Neural progenitor cell (in vitro differentiated cells): ENCODE measurements at regions not wholly inside any gene's neighbourhood (a gene's known extent, or its start where the extent isn't known, plus 50 kb on each side); places are given as distances from the start of the nearest gene placed in this dataset.

ENCODE experiments used
- DNase-seq: peaks from one replicate; pipeline ENCODE4 v3.0.0-alpha.2; 2016; ENCODE audit warnings: low spot score
- H2AFZ ChIP-seq: fragments of 200-600 bp; sonication (generic); replicated peaks from 2 replicates; pipeline ENCODE4 v1.6.1; 2016; ENCODE audit warnings: antibody characterized with exemption
- H3F3A ChIP-seq: fragments of 200-600 bp; sonication (generic); 2 replicates; pipeline ENCODE4 v1.6.1; 2016; ENCODE audit warnings: antibody characterized with exemption, low read depth
- H3K27ac ChIP-seq: fragments of 200-600 bp; sonication (generic); 2 replicates; pipeline ENCODE4 v1.5.1; 2016; ENCODE audit warnings: mild to moderate bottlenecking
- H3K27me3 ChIP-seq: fragments of 200-600 bp; sonication (generic); 2 replicates; pipeline ENCODE4 v1.6.1; 2016; ENCODE audit warnings: mild to moderate bottlenecking, moderate library complexity
- H3K36me3 ChIP-seq: fragments of 200-600 bp; sonication (generic); 2 replicates; pipeline ENCODE4 v1.5.1; 2016
- H3K4me1 ChIP-seq: fragments of 200-600 bp; sonication (generic); 2 replicates; pipeline ENCODE4 v1.6.1; 2016; ENCODE audit warnings: mixed run types
- H3K4me2 ChIP-seq: fragments of 200-600 bp; sonication (generic); 2 replicates; pipeline ENCODE4 v1.6.1; 2016
- H3K4me3 ChIP-seq: fragments of 200-600 bp; sonication (generic); 2 replicates; pipeline ENCODE4 v1.5.1; 2016
- H3K79me2 ChIP-seq: fragments of 200-600 bp; sonication (generic); 2 replicates; pipeline ENCODE4 v1.6.1; 2016; ENCODE audit warnings: low read depth
- H3K9ac ChIP-seq: fragments of 200-600 bp; sonication (generic); 2 replicates; pipeline ENCODE4 v1.6.1; 2016
- H3K9me3 ChIP-seq: fragments of 200-600 bp; sonication (generic); 2 replicates; pipeline ENCODE4 v1.5.1; 2016; ENCODE audit warnings: low read depth
- H4K20me1 ChIP-seq: fragments of 200-600 bp; sonication (generic); 2 replicates; pipeline ENCODE4 v1.6.1; 2016; ENCODE audit warnings: low read depth
- H3K27ac Mint-ChIP-seq: 3 replicates; pipeline ENCODE4 v1.8.0; 2021; ENCODE audit warnings: mixed read lengths
- H3K27me3 Mint-ChIP-seq: 2 replicates; pipeline ENCODE4 v1.8.0; 2022; ENCODE audit warnings: low read depth, mild to moderate bottlenecking, inconsistent platforms, moderate library complexity, mixed read lengths; ENCODE audit not compliant: insufficient read depth
- H3K36me3 Mint-ChIP-seq: 3 replicates; pipeline ENCODE4 v1.8.0; 2021; ENCODE audit warnings: mixed read lengths
- H3K4me1 Mint-ChIP-seq: 3 replicates; pipeline ENCODE4 v1.8.0; 2021; ENCODE audit warnings: mixed read lengths
- H3K4me3 Mint-ChIP-seq: 3 replicates; pipeline ENCODE4 v1.8.0; 2021; ENCODE audit warnings: mild to moderate bottlenecking, moderate library complexity, mixed read lengths
- H3K9me3 Mint-ChIP-seq: 3 replicates; pipeline ENCODE4 v1.8.0; 2020; ENCODE audit warnings: mixed read lengths
- EZH2 ChIP-seq: fragments of 200-600 bp; sonication (generic); IDR thresholded peaks from 2 replicates; pipeline ENCODE4 v1.6.1; 2017; ENCODE audit warnings: antibody characterized with exemption, mild to moderate bottlenecking, moderate library complexity
- EZH2phosphoT487 ChIP-seq: fragments of 200-600 bp; sonication (generic); IDR thresholded peaks from 2 replicates; pipeline ENCODE4 v1.6.1; 2017; ENCODE audit warnings: antibody characterized with exemption
- TF ChIP-seq, protein P1 (sequence below): fragments of 200-600 bp; sonication (generic); IDR thresholded peaks from 2 replicates; pipeline ENCODE4 v1.5.1; 2017; ENCODE audit warnings: antibody characterized with exemption, mild to moderate bottlenecking

DNA sequence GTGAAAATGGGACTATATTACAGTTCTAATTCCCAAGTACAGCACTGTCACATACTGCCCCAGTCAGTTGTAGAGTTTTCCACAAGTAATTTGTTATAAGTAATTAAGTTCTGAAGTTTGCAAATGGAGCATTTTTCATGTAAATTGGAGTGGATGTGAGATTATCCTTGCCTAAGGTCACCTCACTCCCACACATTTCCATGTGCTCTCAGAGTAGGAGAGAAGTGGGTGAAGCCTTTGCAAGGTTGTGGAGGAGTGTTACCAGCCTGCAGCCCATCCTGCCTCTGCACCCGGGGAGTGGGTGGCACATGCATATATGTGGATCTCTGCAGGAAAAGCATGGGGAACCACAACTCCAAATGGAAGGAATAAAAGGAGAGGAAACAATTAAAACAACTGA is 169.8 kb downstream of the CD47 start:
- Histone ChIP-seq H3K27ac (no peak overlapping the region), H3K4me1 (no peaks in the 10 kb centered on the region), H3K27me3 (no peaks in the 10 kb centered on the region), H3K79me2 (no peaks in the 10 kb centered on the region), H3K9ac (no peak overlapping the region), H3K4me2 (no peak overlapping the region), H4K20me1 (no peaks in the 10 kb centered on the region), H3K36me3 (no peaks in the 10 kb centered on the region), H2AFZ (no peak overlapping the region), H3K4me3 (no peak overlapping the region), H3F3A (no peaks in the 10 kb centered on the region), H3K9me3 (no peaks in the 10 kb centered on the region)
- H3K27me3 Mint-ChIP-seq: peaks cover 4% of the 10 kb centered on the region
- H3K36me3 Mint-ChIP-seq: no peaks in the 10 kb centered on the region
- no peaks in the 10 kb centered on the region for H3K4me1 Mint-ChIP-seq
- H3K4me3 Mint-ChIP-seq: no peak overlapping the region
- no peaks in the 10 kb centered on the region for H3K9me3 Mint-ChIP-seq
- no peak for DNase-seq
- no peak overlapping the region for H3K27ac Mint-ChIP-seq
- TF ChIP-seq EZH2 (no peak), EZH2phosphoT487 (no peak)
- TF ChIP-seq, protein P1, sequence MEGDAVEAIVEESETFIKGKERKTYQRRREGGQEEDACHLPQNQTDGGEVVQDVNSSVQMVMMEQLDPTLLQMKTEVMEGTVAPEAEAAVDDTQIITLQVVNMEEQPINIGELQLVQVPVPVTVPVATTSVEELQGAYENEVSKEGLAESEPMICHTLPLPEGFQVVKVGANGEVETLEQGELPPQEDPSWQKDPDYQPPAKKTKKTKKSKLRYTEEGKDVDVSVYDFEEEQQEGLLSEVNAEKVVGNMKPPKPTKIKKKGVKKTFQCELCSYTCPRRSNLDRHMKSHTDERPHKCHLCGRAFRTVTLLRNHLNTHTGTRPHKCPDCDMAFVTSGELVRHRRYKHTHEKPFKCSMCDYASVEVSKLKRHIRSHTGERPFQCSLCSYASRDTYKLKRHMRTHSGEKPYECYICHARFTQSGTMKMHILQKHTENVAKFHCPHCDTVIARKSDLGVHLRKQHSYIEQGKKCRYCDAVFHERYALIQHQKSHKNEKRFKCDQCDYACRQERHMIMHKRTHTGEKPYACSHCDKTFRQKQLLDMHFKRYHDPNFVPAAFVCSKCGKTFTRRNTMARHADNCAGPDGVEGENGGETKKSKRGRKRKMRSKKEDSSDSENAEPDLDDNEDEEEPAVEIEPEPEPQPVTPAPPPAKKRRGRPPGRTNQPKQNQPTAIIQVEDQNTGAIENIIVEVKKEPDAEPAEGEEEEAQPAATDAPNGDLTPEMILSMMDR: no peak

DNA sequence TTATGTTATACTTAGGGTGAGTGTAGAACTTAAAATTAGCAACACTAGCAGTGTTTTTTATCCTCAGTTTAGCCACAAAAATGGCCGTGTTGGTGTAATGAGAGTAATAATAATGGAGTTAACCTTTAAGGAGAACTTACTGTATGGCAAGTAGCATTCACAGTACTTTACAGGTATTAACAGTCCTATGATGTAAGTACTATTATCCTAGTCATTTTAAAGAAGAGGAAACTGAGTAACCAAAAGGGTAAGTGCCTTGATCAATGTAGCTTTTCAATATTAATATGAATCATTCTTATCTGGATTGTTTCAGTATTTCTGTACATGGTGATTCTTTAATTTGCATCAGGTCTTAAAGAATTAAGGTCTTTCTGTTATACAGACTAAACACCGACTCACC is 170.3 kb downstream of the CD47 start:
- H3K79me2 ChIP-seq: no peaks in the 10 kb centered on the region
- no peak overlapping the region for H2AFZ ChIP-seq
- H3K4me2 ChIP-seq: no peak overlapping the region
- no peaks in the 10 kb centered on the region for H4K20me1 ChIP-seq
- Mint-ChIP-seq H3K27me3 (peaks cover 4% of the 10 kb centered on the region), H3K4me3 (no peak overlapping the region), H3K4me1 (no peaks in the 10 kb centered on the region), H3K9me3 (no peaks in the 10 kb centered on the region), H3K27ac (no peak overlapping the region), H3K36me3 (no peaks in the 10 kb centered on the region)
- no peak overlapping the region for H3K4me3 ChIP-seq
- no peaks in the 10 kb centered on the region for H3K4me1 ChIP-seq
- H3K27me3 ChIP-seq: no peaks in the 10 kb centered on the region
- H3F3A ChIP-seq: no peaks in the 10 kb centered on the region
- DNase-seq: no peak
- no peak overlapping the region for H3K27ac ChIP-seq
- TF ChIP-seq EZH2phosphoT487: no peak
- TF ChIP-seq, protein P1: no peak
- TF ChIP-seq EZH2: no peak
- no peaks in the 10 kb centered on the region for H3K36me3 ChIP-seq
- H3K9me3 ChIP-seq: no peaks in the 10 kb centered on the region
- no peak overlapping the region for H3K9ac ChIP-seq

DNA sequence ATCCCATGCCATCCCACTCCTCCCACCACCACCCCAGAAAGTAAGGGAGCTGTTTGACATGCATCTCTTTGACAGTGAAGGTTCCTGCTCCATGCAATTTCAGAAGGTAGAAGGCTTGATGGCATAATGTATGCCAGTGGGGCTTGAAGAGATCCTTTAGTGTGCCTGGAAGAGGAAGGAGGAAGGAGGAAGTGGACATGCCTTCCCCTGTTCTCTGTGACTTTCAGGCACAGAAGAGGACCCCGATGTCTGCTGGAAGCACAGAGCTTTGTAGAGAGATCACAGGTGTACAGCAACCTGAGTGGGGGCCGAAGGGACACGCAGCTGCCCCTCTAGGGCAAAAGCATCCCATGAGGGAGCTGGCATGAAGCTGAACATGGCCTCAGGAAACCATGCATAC is 171.6 kb downstream of the CD47 start:
- H3K36me3 Mint-ChIP-seq: no peaks in the 10 kb centered on the region
- Histone ChIP-seq H3F3A (no peaks in the 10 kb centered on the region), H3K27me3 (no peaks in the 10 kb centered on the region), H3K4me1 (no peaks in the 10 kb centered on the region), H3K4me3 (no peak overlapping the region), H3K9ac (no peak overlapping the region), H3K9me3 (no peaks in the 10 kb centered on the region), H3K27ac (no peak overlapping the region), H2AFZ (no peak overlapping the region), H4K20me1 (no peaks in the 10 kb centered on the region), H3K36me3 (no peaks in the 10 kb centered on the region), H3K4me2 (no peak overlapping the region), H3K79me2 (no peaks in the 10 kb centered on the region)
- no peak for DNase-seq
- no peak overlapping the region for H3K4me3 Mint-ChIP-seq
- TF ChIP-seq, protein P1: no peak
- TF ChIP-seq EZH2 (no peak), EZH2phosphoT487 (no peak)
- no peaks in the 10 kb centered on the region for H3K9me3 Mint-ChIP-seq
- no peaks in the 10 kb centered on the region for H3K4me1 Mint-ChIP-seq
- peaks cover 4% of the 10 kb centered on the region for H3K27me3 Mint-ChIP-seq
- no peak overlapping the region for H3K27ac Mint-ChIP-seq

DNA sequence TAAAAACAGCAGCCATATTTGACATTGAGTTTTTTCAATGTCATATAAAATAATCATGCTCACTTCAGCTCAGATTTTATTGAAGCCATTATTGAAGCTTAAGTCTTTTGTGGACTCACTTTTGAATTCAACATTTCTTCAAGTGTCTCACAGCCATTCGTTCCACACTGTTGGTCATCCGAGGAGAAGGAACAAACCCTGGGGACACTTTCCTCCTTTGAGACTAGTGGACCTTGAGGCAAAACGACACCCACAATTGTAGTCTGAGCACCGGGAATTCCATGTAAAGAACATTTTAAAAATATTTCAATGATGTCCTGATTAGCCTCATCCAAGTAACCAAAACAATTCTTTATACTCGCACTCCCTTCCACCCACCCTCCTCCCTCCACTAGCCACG is 174.7 kb downstream of the CD47 start:
- Mint-ChIP-seq H3K27me3 (peaks cover 2% of the 10 kb centered on the region), H3K4me3 (no peak overlapping the region), H3K27ac (no peak overlapping the region), H3K36me3 (no peaks in the 10 kb centered on the region), H3K4me1 (no peaks in the 10 kb centered on the region), H3K9me3 (no peaks in the 10 kb centered on the region)
- Histone ChIP-seq H3K27ac (no peak overlapping the region), H3K79me2 (no peaks in the 10 kb centered on the region), H2AFZ (no peak overlapping the region), H3K9ac (no peak overlapping the region), H3K36me3 (no peaks in the 10 kb centered on the region), H3F3A (no peaks in the 10 kb centered on the region), H3K4me1 (no peaks in the 10 kb centered on the region), H3K27me3 (no peaks in the 10 kb centered on the region), H3K4me3 (no peak overlapping the region), H3K9me3 (no peaks in the 10 kb centered on the region), H3K4me2 (no peak overlapping the region), H4K20me1 (no peaks in the 10 kb centered on the region)
- no peak for TF ChIP-seq EZH2phosphoT487
- TF ChIP-seq, protein P1: no peak
- TF ChIP-seq EZH2: no peak
- DNase-seq: no peak
